Kidney epithelial cell (primary cell): ENCODE measurements at regions not wholly inside any gene's neighbourhood (a gene's known extent, or its start where the extent isn't known, plus 50 kb on each side); places are given as distances from the start of the nearest gene placed in this dataset.
"Not testable (repeated sequence)": the region's sequence is repeated elsewhere in the genome, so short reads cannot be mapped to it uniquely, and the experiment has no call there.

Experiments
- DNase-seq: peaks from one replicate; pipeline ENCODE4 v3.0.0-alpha.2; 2010; ENCODE audit warnings: low read depth
- H3K27me3 ChIP-seq: 2 replicates; pipeline ENCODE4 v1.6.0; 2011; ENCODE audit warnings: low read length; ENCODE audit not compliant: control insufficient read depth, insufficient read depth
- H3K36me3 ChIP-seq: 2 replicates; pipeline ENCODE4 v1.5.1; 2011; ENCODE audit warnings: low read length; ENCODE audit not compliant: control insufficient read depth, insufficient read depth
- H3K4me3 ChIP-seq: 2 replicates; pipeline ENCODE4 v1.5.1; 2011; ENCODE audit warnings: low read depth, mild to moderate bottlenecking, control low read depth, low read length
- TF ChIP-seq, protein P1 (sequence below): IDR thresholded peaks from 2 replicates; pipeline ENCODE4 v1.5.1; 2011; ENCODE audit warnings: mild to moderate bottlenecking, moderate library complexity, low read length, control low read depth, inconsistent platforms; ENCODE audit not compliant: insufficient read depth, poor library complexity, severe bottlenecking

DNA sequence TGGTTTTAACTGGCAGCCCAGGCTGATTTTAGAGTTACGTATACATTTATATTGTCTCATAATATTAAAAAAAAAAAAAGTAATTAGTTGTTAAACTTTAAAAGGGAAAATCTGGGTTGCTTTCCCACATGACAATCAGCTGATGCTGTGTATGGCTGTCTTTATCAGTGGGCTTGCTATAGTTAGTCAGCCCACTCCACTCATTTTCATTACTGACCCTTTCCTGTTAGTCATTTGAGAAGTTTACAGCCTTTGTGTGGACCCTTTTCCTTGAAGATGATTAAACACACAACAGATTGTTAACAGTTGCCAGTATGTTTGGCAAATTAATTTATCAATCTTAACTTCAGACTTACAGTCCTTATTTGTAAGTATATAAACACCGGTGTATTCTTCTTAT lies 164.5 kb upstream of the AGR3 start:
- H3K27me3 ChIP-seq, result no peaks in the 10 kb centered on the region
- no peak overlapping the region for H3K4me3 ChIP-seq
- TF ChIP-seq, protein P1, sequence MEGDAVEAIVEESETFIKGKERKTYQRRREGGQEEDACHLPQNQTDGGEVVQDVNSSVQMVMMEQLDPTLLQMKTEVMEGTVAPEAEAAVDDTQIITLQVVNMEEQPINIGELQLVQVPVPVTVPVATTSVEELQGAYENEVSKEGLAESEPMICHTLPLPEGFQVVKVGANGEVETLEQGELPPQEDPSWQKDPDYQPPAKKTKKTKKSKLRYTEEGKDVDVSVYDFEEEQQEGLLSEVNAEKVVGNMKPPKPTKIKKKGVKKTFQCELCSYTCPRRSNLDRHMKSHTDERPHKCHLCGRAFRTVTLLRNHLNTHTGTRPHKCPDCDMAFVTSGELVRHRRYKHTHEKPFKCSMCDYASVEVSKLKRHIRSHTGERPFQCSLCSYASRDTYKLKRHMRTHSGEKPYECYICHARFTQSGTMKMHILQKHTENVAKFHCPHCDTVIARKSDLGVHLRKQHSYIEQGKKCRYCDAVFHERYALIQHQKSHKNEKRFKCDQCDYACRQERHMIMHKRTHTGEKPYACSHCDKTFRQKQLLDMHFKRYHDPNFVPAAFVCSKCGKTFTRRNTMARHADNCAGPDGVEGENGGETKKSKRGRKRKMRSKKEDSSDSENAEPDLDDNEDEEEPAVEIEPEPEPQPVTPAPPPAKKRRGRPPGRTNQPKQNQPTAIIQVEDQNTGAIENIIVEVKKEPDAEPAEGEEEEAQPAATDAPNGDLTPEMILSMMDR, result no peak
- no peak for DNase-seq
- H3K36me3 ChIP-seq, result no peaks in the 10 kb centered on the region

DNA sequence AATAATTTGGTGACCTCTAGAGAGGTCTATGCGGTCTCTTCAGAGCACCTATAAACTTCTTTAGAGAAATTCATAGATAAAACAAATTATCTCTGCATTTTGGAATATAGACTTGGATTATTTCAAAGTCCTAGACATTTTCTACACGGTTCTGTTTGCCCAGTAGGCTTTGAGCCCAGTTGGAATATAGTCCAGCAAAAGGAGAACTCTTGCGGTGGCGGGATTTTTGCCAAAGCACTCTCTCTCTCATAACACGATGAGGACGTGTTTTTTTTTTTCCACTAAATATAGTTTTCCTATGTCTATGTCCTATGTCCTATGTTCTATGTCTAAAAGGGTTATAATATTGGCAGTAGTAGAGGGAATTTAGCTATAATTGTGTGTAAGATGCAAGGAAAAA lies 164.9 kb upstream of the AGR3 start:
- no peaks in the 10 kb centered on the region for H3K27me3 ChIP-seq
- no peak for DNase-seq
- H3K4me3 ChIP-seq, result no peak overlapping the region
- no peaks in the 10 kb centered on the region for H3K36me3 ChIP-seq
- TF ChIP-seq, protein P1, result no peak

DNA sequence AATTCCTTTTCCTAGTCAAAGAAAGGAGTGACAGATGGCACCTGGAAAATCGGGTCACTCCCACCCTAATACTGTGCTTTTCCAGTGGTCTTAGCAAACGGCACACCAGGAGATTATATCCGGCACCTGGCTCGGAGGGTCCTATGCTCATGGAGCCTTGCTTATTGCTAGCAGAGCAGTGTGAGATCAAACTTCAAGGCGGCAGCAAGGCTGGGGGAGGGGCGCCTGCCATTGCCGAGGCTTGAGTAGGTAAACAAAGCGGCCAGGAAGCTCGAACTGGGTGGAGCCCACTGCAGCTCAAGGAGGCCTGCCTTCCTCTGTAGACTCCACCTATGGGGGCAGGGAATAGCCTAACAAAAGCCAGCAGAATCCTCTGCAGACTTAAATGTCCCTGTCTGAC lies 171.4 kb upstream of the AGR3 start:
- H3K36me3 ChIP-seq, DNase-seq, H3K4me3 ChIP-seq, H3K27me3 ChIP-seq: not testable (repeated sequence)

DNA sequence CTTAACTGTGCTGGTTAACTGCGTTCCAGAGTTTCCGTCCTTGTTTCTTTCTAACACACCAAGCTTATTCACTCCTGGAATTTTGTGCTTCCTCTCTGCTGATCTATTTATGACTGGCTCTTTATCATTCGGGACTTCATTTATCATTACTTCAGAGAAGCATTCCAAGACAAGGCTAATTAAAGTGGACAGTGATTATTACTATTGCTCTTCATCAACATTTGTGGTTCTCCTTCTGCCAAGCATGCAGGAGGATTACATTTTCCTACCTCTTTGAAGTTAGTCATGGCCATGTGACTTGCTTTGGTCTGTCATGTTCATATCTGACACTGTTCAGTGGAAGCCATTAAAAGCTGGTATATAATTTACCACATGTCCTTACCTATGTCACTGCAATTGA lies 172.4 kb upstream of the AGR3 start:
- TF ChIP-seq, protein P1, result no peak
- DNase-seq, result no peak
- Histone ChIP-seq H3K27me3 (no peaks in the 10 kb centered on the region), H3K4me3 (no peak overlapping the region), H3K36me3 (no peaks in the 10 kb centered on the region)

DNA sequence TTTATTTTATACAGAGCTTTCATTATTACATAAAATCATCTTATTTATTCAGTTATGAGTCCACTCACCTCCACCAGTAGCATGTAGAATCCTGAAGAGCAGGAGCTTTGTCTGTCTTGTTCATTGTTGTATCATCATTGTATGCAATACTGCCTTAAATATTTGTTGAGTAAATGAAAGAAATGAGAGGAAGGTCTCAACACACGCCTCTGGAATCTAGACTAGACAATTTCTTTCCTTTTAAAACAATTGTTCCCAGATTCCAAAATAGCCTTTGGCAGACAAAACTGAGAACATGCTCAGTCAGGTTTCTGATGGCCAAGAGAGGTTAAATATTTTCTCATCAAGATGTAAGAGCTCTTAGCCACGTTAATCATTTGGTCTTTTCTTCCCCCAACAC lies 173.1 kb upstream of the AGR3 start:
- Histone ChIP-seq H3K27me3 (no peaks in the 10 kb centered on the region), H3K36me3 (no peaks in the 10 kb centered on the region), H3K4me3 (no peak overlapping the region)
- DNase-seq, result no peak
- TF ChIP-seq, protein P1, result no peak

DNA sequence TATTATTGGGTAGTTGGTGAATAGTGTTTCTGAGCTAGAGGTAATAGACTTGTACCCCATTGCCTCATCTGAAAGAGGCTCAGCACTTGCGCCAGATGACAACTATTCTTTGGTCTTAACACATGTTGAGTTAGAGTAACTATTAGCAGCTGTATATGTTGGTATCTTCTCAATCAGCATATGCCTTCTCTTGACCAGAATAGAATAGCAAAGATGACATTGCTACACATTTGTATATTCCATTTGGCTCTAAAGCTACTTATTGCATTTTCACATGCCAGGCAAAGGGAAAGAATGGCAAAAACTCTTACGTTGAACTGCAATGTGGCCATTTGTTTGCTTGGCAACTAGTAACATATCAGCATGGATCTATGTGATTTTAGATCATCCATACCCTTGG lies 173.8 kb upstream of the AGR3 start:
- Histone ChIP-seq H3K27me3 (no peaks in the 10 kb centered on the region), H3K4me3 (no peak overlapping the region), H3K36me3 (no peaks in the 10 kb centered on the region)
- no peak for DNase-seq
- TF ChIP-seq, protein P1, result no peak
